GM23338 (cell line): ENCODE measurements at regions not wholly inside any gene's neighbourhood (a gene's known extent, or its start where the extent isn't known, plus 50 kb on each side); places are given as distances from the start of the nearest gene placed in this dataset.

ENCODE experiments used
- ATAC-seq: fragments of 200-7000 bp; cut with Tn5 transposase; 3 replicates; pipeline ENCODE4 v1.9.1; 2020
- DNase-seq: peaks from one replicate; pipeline ENCODE4 v3.0.0-alpha.2; 2015; ENCODE audit warnings: low spot score
- H2AFZ ChIP-seq: fragments of 200-600 bp; sonication (generic); 2 replicates; pipeline ENCODE4 v1.8.0; 2016; ENCODE audit warnings: antibody characterized with exemption, mild to moderate bottlenecking, moderate library complexity
- H3F3A ChIP-seq: fragments of 200-600 bp; sonication (generic); replicated peaks from 2 replicates; pipeline ENCODE4 v1.8.0; 2017; ENCODE audit warnings: antibody characterized with exemption, mixed run types, low read depth
- H3K27ac ChIP-seq: fragments of 200-600 bp; sonication (generic); 2 replicates; pipeline ENCODE4 v1.6.1; 2016; ENCODE audit warnings: low read depth
- H3K27me3 ChIP-seq: fragments of 200-600 bp; sonication (generic); 2 replicates; pipeline ENCODE4 v1.8.0; 2016; ENCODE audit warnings: mild to moderate bottlenecking, mixed run types, moderate library complexity; ENCODE audit not compliant: insufficient read depth
- H3K36me3 ChIP-seq: fragments of 200-600 bp; sonication (generic); 2 replicates; pipeline ENCODE4 v1.8.0; 2016; ENCODE audit warnings: mild to moderate bottlenecking; ENCODE audit not compliant: insufficient read depth
- H3K4me1 ChIP-seq: fragments of 200-600 bp; sonication (generic); 2 replicates; pipeline ENCODE4 v1.8.0; 2016; ENCODE audit warnings: mild to moderate bottlenecking, moderate library complexity; ENCODE audit not compliant: insufficient read depth
- H3K4me2 ChIP-seq: fragments of 200-600 bp; sonication (generic); 2 replicates; pipeline ENCODE4 v1.7.1; 2017; ENCODE audit warnings: mixed run types
- H3K4me3 ChIP-seq: fragments of 200-600 bp; sonication (generic); 2 replicates; pipeline ENCODE4 v1.6.1; 2016; ENCODE audit warnings: mixed run types
- H3K79me2 ChIP-seq: fragments of 200-600 bp; sonication (generic); replicated peaks from 2 replicates; pipeline ENCODE4 v1.8.0; 2017; ENCODE audit warnings: mild to moderate bottlenecking; ENCODE audit not compliant: insufficient read depth
- H3K9me2 ChIP-seq: fragments of 200-600 bp; sonication (generic); 2 replicates; pipeline ENCODE4 v1.8.0; 2017; ENCODE audit not compliant: insufficient read depth
- H4K20me1 ChIP-seq: fragments of 200-600 bp; sonication (generic); replicated peaks from 2 replicates; pipeline ENCODE4 v1.8.0; 2017; ENCODE audit warnings: mild to moderate bottlenecking; ENCODE audit not compliant: insufficient read depth
- H3K27ac Mint-ChIP-seq: 2 replicates; pipeline ENCODE4 v1.8.0; 2020; ENCODE audit warnings: inconsistent platforms, mild to moderate bottlenecking, moderate library complexity, mixed read lengths
- H3K27me3 Mint-ChIP-seq: 3 replicates; pipeline ENCODE4 v1.8.0; 2022; ENCODE audit warnings: low read depth, mild to moderate bottlenecking, moderate library complexity, mixed read lengths, inconsistent platforms; ENCODE audit not compliant: insufficient read depth, poor library complexity
- H3K36me3 Mint-ChIP-seq: 3 replicates; pipeline ENCODE4 v1.8.0; 2021; ENCODE audit warnings: low read depth, mild to moderate bottlenecking, inconsistent platforms, moderate library complexity, mixed read lengths
- H3K4me1 Mint-ChIP-seq: 3 replicates; pipeline ENCODE4 v1.8.0; 2020; ENCODE audit warnings: mild to moderate bottlenecking, inconsistent platforms, mixed read lengths
- H3K4me3 Mint-ChIP-seq: 3 replicates; pipeline ENCODE4 v1.8.0; 2021; ENCODE audit warnings: moderate library complexity, mild to moderate bottlenecking, inconsistent platforms, mixed read lengths
- H3K9me3 Mint-ChIP-seq: 3 replicates; pipeline ENCODE4 v1.8.0; 2020; ENCODE audit warnings: moderate library complexity, mild to moderate bottlenecking, inconsistent platforms, mixed read lengths
- CREB1 ChIP-seq: fragments of 250-450 bp; sonication (Bioruptor Pico); IDR thresholded peaks from 2 replicates; pipeline ENCODE4 v1.5.0; 2020; ENCODE audit warnings: low read depth, mild to moderate bottlenecking, moderate library complexity
- NANOG ChIP-seq: IDR thresholded peaks from 2 replicates; pipeline ENCODE4 v1.6.1; 2016; ENCODE audit warnings: antibody characterized with exemption, borderline replicate concordance
- POLR2AphosphoS5 ChIP-seq: IDR thresholded peaks from 2 replicates; pipeline ENCODE4 v1.6.1; 2016; ENCODE audit warnings: antibody characterized with exemption, low read depth
- ZNF331 ChIP-seq: fragments of 250-450 bp; sonication (Bioruptor Pico); IDR thresholded peaks from 2 replicates; pipeline ENCODE4 v1.5.0; 2020; ENCODE audit warnings: low read depth, mild to moderate bottlenecking, moderate library complexity
- TF ChIP-seq, protein P1 (sequence below): IDR thresholded peaks from one replicate; pipeline ENCODE4 v1.6.1; 2018; ENCODE audit warnings: antibody characterized with exemption; ENCODE audit not compliant: unreplicated experiment
- TF ChIP-seq, protein P2 (sequence below): fragments of 250-450 bp; sonication (Bioruptor Pico); IDR thresholded peaks from 2 replicates; pipeline ENCODE4 v1.5.0; 2020; ENCODE audit warnings: mild to moderate bottlenecking, moderate library complexity

DNA sequence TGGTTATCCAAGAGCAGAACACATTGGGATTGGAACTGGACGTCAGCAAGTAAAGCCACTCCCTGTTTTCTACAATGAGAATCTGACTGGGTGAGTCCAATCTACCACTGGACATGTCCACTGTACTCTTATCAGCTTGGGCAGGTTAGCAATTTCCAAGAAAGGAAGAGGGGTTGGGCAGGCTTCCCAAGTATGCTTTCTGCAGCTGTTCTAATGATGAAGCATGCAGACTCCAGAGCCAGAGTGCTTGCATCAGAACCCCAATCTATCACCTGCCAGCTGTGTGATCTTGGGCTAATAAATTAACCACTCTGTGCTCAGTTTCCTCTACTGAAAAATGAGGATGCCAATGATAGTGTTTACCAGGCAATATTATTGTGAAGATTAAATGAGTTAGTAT, 92.0 kb downstream of the EMP1 start:
- no peak for DNase-seq
- Histone ChIP-seq H4K20me1 (no peaks in the 10 kb centered on the region), H3K79me2 (no peaks in the 10 kb centered on the region), H2AFZ (no peak overlapping the region), H3F3A (no peaks in the 10 kb centered on the region), H3K9me2 (peaks cover 4% of the 10 kb centered on the region; the same call in 1 of the 2 replicates), H3K4me1 (no peaks in the 10 kb centered on the region), H3K27me3 (no peaks in the 10 kb centered on the region), H3K4me3 (no peak overlapping the region), H3K27ac (no peak overlapping the region), H3K4me2 (no peak overlapping the region), H3K36me3 (no peaks in the 10 kb centered on the region)
- Mint-ChIP-seq H3K4me1 (no peaks in the 10 kb centered on the region), H3K4me3 (no peak overlapping the region), H3K27me3 (no peaks in the 10 kb centered on the region), H3K36me3 (no peaks in the 10 kb centered on the region), H3K9me3 (no peaks in the 10 kb centered on the region), H3K27ac (no peak overlapping the region)
- no peak for ATAC-seq
- no peak for TF ChIP-seq CREB1
- no peak for TF ChIP-seq POLR2AphosphoS5

DNA sequence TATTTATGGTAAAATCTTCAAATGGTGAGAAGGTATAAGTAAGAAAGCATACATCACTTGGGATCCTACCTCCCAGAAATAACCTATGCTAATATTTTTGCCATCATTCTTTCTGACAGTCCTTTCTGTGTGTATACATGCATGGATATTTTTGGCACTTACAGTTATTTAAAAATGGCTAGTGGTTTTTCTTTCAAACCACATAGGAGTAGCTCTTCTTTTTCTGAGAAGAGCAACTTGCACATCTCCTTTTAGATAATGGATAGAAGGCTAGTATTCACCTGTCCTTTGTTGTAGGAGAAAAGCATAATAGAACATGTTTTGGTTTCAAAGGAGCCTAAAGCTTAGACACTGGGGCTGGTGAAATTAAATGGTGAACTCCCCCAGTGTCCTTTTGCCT, 87.3 kb downstream of the EMP1 start:
- no peak for ATAC-seq
- no peak overlapping the region for H3K4me3 Mint-ChIP-seq

More for the DNA sequence above, 87.3 kb downstream of the EMP1 start:
- H3K27me3 Mint-ChIP-seq: peaks cover under 1% of the 10 kb centered on the region
- no peaks in the 10 kb centered on the region for H3K79me2 ChIP-seq
- no peaks in the 10 kb centered on the region for H3F3A ChIP-seq
- H3K4me3 ChIP-seq: no peak overlapping the region
- no peaks in the 10 kb centered on the region for H3K36me3 ChIP-seq
- no peaks in the 10 kb centered on the region for H3K4me1 ChIP-seq
- H3K9me2 ChIP-seq: peaks cover 10% of the 10 kb centered on the region; the same call in 1 of the 2 replicates
- no peak overlapping the region for H2AFZ ChIP-seq
- H3K27ac ChIP-seq: no peak overlapping the region
- 0 out of 2 replicates have a peak, but pooled peaks cover 6% of the 10 kb centered on the region for H3K27me3 ChIP-seq
- no peaks in the 10 kb centered on the region for H4K20me1 ChIP-seq
- H3K4me1 Mint-ChIP-seq: no peaks in the 10 kb centered on the region; the same call in 2 of the 3 replicates
- TF ChIP-seq, protein P1, sequence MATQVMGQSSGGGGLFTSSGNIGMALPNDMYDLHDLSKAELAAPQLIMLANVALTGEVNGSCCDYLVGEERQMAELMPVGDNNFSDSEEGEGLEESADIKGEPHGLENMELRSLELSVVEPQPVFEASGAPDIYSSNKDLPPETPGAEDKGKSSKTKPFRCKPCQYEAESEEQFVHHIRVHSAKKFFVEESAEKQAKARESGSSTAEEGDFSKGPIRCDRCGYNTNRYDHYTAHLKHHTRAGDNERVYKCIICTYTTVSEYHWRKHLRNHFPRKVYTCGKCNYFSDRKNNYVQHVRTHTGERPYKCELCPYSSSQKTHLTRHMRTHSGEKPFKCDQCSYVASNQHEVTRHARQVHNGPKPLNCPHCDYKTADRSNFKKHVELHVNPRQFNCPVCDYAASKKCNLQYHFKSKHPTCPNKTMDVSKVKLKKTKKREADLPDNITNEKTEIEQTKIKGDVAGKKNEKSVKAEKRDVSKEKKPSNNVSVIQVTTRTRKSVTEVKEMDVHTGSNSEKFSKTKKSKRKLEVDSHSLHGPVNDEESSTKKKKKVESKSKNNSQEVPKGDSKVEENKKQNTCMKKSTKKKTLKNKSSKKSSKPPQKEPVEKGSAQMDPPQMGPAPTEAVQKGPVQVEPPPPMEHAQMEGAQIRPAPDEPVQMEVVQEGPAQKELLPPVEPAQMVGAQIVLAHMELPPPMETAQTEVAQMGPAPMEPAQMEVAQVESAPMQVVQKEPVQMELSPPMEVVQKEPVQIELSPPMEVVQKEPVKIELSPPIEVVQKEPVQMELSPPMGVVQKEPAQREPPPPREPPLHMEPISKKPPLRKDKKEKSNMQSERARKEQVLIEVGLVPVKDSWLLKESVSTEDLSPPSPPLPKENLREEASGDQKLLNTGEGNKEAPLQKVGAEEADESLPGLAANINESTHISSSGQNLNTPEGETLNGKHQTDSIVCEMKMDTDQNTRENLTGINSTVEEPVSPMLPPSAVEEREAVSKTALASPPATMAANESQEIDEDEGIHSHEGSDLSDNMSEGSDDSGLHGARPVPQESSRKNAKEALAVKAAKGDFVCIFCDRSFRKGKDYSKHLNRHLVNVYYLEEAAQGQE: no peak
- TF ChIP-seq ZNF331 (CRISPR knock-in tag): no peak
- TF ChIP-seq, protein P2, sequence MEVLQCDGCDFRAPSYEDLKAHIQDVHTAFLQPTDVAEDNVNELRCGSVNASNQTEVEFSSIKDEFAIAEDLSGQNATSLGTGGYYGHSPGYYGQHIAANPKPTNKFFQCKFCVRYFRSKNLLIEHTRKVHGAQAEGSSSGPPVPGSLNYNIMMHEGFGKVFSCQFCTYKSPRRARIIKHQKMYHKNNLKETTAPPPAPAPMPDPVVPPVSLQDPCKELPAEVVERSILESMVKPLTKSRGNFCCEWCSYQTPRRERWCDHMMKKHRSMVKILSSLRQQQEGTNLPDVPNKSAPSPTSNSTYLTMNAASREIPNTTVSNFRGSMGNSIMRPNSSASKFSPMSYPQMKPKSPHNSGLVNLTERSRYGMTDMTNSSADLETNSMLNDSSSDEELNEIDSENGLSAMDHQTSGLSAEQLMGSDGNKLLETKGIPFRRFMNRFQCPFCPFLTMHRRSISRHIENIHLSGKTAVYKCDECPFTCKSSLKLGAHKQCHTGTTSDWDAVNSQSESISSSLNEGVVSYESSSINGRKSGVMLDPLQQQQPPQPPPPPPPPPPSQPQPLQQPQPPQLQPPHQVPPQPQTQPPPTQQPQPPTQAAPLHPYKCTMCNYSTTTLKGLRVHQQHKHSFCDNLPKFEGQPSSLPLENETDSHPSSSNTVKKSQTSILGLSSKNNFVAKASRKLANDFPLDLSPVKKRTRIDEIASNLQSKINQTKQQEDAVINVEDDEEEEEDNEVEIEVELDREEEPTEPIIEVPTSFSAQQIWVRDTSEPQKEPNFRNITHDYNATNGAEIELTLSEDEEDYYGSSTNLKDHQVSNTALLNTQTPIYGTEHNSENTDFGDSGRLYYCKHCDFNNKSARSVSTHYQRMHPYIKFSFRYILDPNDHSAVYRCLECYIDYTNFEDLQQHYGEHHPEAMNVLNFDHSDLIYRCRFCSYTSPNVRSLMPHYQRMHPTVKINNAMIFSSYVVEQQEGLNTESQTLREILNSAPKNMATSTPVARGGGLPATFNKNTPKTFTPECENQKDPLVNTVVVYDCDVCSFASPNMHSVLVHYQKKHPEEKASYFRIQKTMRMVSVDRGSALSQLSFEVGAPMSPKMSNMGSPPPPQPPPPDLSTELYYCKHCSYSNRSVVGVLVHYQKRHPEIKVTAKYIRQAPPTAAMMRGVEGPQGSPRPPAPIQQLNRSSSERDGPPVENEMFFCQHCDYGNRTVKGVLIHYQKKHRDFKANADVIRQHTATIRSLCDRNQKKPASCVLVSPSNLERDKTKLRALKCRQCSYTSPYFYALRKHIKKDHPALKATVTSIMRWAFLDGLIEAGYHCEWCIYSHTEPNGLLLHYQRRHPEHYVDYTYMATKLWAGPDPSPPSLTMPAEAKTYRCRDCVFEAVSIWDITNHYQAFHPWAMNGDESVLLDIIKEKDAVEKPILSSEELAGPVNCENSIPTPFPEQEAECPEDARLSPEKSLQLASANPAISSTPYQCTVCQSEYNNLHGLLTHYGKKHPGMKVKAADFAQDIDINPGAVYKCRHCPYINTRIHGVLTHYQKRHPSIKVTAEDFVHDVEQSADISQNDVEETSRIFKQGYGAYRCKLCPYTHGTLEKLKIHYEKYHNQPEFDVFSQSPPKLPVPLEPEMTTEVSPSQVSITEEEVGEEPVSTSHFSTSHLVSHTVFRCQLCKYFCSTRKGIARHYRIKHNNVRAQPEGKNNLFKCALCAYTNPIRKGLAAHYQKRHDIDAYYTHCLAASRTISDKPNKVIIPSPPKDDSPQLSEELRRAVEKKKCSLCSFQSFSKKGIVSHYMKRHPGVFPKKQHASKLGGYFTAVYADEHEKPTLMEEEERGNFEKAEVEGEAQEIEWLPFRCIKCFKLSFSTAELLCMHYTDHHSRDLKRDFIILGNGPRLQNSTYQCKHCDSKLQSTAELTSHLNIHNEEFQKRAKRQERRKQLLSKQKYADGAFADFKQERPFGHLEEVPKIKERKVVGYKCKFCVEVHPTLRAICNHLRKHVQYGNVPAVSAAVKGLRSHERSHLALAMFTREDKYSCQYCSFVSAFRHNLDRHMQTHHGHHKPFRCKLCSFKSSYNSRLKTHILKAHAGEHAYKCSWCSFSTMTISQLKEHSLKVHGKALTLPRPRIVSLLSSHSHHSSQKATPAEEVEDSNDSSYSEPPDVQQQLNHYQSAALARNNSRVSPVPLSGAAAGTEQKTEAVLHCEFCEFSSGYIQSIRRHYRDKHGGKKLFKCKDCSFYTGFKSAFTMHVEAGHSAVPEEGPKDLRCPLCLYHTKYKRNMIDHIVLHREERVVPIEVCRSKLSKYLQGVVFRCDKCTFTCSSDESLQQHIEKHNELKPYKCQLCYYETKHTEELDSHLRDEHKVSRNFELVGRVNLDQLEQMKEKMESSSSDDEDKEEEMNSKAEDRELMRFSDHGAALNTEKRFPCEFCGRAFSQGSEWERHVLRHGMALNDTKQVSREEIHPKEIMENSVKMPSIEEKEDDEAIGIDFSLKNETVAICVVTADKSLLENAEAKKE (CRISPR knock-in tag): no peak
- TF ChIP-seq NANOG: no peak
- no peaks in the 10 kb centered on the region for H3K36me3 Mint-ChIP-seq
- no peak for DNase-seq
- H3K4me2 ChIP-seq: no peak overlapping the region
- H3K9me3 Mint-ChIP-seq: no peaks in the 10 kb centered on the region
- H3K27ac Mint-ChIP-seq: no peak overlapping the region
